GM12874 (cell line): ENCODE measurements at regions not wholly inside any gene's neighbourhood (a gene's known extent, or its start where the extent isn't known, plus 50 kb on each side); places are given as distances from the start of the nearest gene placed in this dataset.

Source experiments
- TF ChIP-seq, protein P1 (sequence below): IDR thresholded peaks from 2 replicates; pipeline ENCODE4 v1.5.1; 2011; ENCODE audit warnings: low read depth, mild to moderate bottlenecking, control low read depth, low read length, moderate library complexity; ENCODE audit not compliant: insufficient read depth

DNA sequence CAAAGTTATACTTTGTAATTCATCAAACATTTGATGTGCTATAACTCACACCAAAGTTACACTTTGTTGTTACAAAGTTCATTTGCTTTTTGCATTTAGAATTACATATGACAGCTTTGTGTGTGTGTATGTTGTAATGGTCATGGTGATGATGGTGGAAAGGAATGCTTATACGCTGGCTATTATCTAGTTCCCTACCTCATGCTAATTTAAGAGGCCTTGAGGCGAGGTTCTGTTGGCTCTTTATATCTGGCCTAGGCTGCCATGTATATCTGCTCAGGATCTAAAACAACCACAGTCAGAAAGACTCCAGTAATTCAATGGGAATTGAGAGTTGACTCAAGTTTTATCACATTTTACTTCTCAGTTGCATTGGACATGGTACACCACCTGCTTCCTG is 123.4 kb downstream of the SLC17A6 start:
- TF ChIP-seq, protein P1, sequence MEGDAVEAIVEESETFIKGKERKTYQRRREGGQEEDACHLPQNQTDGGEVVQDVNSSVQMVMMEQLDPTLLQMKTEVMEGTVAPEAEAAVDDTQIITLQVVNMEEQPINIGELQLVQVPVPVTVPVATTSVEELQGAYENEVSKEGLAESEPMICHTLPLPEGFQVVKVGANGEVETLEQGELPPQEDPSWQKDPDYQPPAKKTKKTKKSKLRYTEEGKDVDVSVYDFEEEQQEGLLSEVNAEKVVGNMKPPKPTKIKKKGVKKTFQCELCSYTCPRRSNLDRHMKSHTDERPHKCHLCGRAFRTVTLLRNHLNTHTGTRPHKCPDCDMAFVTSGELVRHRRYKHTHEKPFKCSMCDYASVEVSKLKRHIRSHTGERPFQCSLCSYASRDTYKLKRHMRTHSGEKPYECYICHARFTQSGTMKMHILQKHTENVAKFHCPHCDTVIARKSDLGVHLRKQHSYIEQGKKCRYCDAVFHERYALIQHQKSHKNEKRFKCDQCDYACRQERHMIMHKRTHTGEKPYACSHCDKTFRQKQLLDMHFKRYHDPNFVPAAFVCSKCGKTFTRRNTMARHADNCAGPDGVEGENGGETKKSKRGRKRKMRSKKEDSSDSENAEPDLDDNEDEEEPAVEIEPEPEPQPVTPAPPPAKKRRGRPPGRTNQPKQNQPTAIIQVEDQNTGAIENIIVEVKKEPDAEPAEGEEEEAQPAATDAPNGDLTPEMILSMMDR = no peak

DNA sequence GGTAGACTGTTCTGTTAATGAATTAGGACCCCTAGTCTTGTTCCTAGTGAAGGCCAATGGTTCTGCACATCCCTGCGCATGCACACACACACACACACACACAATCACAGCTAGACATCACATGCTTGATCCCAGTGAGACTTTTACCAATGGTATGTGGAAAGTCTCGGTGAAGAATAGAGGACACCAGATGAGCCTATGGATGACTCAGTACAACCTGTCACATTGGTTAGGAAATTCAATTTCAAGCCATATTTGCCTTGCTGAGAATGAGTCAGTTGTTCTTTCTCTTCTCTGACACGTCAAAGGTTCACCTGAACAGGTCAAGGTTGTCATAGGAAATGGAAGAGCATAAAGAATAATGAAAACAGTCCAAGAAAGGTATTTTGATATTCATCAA is 122.0 kb downstream of the SLC17A6 start:
- TF ChIP-seq, protein P1 = no peak

DNA sequence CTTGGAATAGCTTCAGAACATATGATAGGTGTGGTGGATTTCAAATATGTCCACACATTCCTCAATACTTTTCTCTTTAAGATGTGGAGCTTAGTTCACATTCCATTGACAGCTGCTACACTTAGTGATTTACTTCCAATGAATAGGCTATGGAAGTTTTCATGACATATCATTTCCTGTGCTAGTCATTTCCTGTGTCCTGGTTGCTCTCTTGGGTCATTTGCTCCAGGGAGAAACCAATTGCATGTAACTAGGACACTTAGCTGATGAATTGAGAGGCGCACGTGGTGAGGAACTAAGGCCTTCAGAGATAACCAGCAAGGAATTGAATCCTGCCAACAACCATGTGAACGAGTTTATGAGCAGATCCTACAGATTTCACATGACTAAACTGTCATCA is 120.9 kb downstream of the SLC17A6 start:
- TF ChIP-seq, protein P1 = no peak

DNA sequence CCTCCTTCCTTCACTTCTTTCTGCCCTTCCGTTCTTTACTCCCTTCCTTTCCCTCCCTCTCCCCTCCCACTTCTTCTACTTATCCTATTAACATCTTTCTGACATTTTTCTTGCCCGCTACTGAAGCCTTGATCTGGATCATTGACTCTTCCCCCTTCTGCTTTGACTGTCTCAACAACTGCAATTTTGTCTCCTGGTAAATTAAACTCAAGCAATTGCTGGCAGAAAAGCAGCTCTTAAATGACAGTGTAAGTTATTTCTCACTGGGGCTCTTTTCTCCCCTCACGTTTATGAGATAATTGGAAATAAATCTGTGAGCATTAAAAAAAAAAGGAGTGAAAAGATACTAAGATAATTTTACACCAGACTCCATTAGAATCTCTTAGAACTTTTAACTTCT is 120.0 kb downstream of the SLC17A6 start:
- TF ChIP-seq, protein P1 = no peak

DNA sequence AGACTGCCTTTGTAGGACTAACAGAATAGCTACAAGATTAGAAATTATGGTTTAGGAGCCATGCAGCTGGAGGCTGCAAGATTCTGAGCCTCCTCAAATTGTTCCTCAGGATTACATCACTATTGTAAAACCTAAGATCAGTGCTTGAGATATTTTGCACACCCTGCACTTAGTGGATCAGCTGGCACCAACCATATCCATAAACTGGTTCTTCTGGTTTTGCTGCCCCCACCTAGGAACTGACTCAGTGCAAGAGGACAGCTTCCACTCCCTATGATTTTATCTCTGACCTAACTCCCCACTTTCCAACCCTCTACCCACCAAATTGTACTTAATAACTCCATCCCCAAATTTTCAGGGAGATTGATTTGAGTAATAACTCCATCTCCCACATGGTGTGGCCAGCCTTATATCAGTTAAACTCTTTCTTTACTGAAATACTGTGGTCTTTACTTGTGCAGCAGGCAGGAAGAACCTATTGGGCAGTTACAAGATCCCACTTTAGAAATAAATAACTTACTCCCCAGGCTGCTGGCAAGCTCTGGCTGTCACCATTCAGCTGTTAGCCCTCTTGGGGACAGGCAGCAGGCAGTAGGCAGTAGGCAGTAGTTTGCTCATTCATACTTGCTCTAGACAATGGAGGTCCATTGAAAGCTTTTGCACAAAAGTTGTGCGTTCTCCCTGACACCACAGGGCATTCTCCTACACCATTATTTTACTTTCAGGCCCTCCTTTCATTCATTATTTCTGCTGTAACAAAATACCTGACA is 119.0 kb downstream of the SLC17A6 start:
- TF ChIP-seq, protein P1 = no peak

DNA sequence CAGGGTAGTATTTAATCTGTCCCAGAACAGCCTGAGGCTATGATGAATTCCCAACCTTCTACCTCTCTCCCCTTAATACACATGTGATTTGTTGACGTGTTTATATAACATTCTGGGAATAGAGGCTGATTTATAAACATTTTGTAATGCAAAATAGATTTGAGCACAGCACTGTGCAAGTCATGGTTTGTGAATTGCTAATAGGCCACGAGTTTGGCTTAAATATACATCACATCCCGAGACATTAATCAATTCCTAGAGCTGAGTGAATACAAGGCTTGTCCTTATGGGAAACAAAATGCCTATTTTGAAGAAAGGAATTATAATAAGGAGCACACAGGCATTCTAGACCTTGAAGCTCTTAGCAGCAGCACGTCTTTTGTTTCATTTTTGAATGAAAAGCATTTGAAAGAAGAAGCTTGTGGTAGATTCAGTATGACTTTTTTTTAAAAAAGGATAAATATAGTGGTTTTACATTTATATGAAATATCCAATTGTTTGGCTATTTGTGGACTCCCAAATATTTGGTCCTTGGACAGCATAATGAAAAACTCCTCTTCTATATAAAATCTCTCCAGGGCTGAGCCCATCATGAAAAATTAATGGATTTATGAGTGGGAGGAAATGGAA is 116.4 kb downstream of the SLC17A6 start:
- TF ChIP-seq, protein P1 = no peak

DNA sequence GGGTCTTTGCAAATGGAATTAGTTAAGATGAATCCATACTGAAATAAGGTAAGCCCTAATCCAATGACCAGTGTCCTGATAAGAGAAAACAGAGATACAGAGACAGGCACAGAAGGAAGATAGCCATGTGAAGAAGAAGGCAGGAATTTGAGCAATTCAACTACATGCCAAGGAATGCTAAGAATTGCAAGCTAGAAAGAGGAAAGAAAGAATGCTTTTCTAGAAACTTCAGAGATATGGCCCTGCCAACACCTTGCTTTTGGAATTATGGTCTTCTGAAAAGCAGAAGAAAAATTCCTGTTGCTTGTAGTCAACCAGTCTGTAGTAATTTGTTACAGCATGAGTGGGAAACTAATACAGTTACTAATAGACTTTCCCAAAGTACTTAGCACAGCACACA is 111.3 kb downstream of the SLC17A6 start:
- TF ChIP-seq, protein P1 = no peak
